ENCODE measurements at regions not wholly inside any gene's neighbourhood (a gene's known extent, or its start where the extent isn't known, plus 50 kb on each side); places are given as distances from the start of the nearest gene placed in this dataset.

DNA sequence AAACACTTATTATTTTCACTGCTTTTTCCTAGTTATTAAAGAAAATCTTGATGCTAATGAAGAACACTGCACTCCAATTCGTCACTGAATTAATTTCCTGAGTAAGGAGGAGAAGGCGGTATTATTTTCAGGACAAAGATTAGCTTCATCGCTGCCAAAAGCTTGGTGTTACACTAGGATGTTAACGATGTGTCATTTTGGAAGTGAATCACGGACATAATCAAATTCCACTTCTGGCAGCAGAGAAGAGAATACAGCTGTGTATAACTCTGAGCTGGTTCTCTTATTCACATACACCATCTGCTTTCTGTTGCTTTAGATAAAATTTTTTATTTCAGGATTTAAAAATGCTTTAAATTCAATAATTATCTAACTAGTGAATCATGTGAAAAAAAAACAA is 74.1 kb downstream of the SCG2 start:
- TF ChIP-seq, protein P1, sequence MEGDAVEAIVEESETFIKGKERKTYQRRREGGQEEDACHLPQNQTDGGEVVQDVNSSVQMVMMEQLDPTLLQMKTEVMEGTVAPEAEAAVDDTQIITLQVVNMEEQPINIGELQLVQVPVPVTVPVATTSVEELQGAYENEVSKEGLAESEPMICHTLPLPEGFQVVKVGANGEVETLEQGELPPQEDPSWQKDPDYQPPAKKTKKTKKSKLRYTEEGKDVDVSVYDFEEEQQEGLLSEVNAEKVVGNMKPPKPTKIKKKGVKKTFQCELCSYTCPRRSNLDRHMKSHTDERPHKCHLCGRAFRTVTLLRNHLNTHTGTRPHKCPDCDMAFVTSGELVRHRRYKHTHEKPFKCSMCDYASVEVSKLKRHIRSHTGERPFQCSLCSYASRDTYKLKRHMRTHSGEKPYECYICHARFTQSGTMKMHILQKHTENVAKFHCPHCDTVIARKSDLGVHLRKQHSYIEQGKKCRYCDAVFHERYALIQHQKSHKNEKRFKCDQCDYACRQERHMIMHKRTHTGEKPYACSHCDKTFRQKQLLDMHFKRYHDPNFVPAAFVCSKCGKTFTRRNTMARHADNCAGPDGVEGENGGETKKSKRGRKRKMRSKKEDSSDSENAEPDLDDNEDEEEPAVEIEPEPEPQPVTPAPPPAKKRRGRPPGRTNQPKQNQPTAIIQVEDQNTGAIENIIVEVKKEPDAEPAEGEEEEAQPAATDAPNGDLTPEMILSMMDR (IDR thresholded peaks at IDR 0.05) = no peak
- TF ChIP-seq POLR2A (IDR thresholded peaks at IDR 0.05; ENCODE audit: low read depth) = no peak
